Embryonic facial prominence (tissue), 1 donor: ENCODE measurements at regions not wholly inside any gene's neighbourhood (a gene's known extent, or its start where the extent isn't known, plus 50 kb on each side); places are given as distances from the start of the nearest gene placed in this dataset.

Source experiments
- DNase-seq: peaks from one replicate; pipeline ENCODE4 v3.0.0-alpha.2; 2016; ENCODE audit errors: extremely low spot score

GRCh38 chr13:107576430-107576829 lies 638.9 kb downstream of the LIG4 start:
- no peak for DNase-seq

GRCh38 chr13:107574517-107575210 lies 640.7 kb downstream of the LIG4 start:
- no peak for DNase-seq

GRCh38 chr13:107573184-107573583 lies 642.2 kb downstream of the LIG4 start:
- DNase-seq, result no peak

GRCh38 chr13:107572156-107572555 lies 643.2 kb downstream of the LIG4 start:
- DNase-seq, result no peak

GRCh38 chr13:107568181-107568580 lies 647.2 kb downstream of the LIG4 start:
- DNase-seq, result no peak

DNA sequence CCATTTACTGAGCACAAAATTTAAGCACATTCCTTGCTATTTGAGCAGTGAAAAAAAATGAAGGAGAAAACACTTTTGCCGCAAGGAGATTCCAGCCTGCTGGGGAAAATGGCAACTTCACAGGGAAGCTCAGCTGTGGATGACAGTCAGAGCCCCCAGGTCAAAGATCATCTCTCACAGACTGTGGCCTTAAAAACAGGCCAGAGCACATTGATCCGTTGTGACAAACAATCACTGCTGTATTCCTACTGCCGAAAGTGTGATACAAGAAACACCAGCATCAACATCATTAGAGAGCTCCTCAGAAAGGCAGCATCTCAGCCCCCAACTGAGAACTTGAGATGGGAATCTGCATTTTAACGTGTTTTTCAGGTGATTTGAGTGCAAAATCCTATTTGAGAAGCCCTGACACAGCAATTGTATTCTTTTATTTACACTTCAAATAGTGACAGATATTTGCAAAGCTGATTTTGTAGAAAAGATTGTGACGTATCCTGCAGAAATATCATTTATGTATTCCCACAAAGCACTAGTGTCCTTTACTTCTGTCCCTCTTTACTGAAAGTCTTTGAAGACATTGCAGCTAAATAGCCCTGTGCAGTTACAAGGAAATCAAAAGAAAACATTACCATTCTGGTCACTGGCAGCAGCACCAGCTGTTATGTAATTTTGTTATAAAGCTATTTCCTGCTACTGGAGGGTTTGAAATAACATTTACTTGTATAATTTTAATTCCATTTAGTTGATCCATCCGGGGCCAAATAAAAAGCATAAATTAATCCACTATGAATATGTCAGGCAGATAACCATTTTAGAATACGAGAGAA lies 652.0 kb downstream of the LIG4 start:
- DNase-seq, result no peak

GRCh38 chr13:107562203-107562602 lies 653.1 kb downstream of the LIG4 start:
- DNase-seq, result no peak

GRCh38 chr13:107554460-107554859 lies 660.9 kb downstream of the LIG4 start:
- no peak for DNase-seq

DNA sequence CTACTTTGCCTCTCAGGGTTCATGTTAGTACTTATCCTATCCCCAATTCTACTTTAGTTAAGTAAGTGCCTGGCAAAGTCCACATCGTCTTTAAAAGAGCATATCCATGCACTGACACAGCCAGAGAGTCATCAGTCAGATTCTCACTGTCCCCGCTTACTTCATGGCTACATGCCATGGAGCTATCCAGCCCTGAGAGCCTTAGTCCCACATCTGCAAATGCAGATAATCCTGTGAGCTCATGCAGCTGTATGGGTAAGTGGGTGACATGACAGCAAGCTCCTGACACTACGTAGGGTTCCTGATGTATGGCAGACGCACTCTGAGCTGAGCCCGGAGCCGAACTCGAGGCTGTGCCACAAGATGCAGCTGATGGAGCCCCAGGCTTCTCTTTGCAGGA lies 661.5 kb downstream of the LIG4 start:
- no peak for DNase-seq

- no peak for DNase-seq
Observed at GRCh38 chr13:107551521-107551920, 663.8 kb downstream of the LIG4 start.

GRCh38 chr13:107548338-107548737 lies 667.0 kb downstream of the LIG4 start:
- no peak for DNase-seq

DNA sequence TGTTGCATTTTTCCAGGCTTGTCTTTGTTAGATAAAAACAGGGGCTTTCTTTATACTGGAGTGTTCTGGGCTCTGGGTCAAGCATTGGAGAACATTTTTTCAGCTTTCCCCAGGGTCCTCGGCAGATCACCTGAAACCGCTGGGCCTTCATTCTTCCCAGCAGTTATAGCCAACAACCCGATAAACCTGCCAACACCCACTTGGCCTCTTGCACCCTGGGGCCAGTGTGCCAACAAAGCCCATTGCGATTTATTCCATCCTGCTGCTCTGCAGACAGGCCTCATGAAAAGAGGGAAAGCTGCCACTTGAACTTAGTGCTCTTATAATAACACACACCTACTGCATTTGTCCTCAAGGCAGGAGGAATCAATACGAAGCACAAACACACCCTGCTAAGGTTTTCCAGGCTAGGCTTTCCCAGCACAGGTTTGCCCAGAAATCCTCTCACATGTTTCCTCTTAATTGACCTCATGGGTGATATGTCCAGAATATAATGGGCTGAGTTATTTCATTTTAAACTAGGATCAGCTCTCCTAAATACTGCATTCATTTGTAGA lies 669.3 kb downstream of the LIG4 start:
- no peak for DNase-seq

- DNase-seq, result no peak
Observed at GRCh38 chr13:107534548-107534947, 680.8 kb downstream of the LIG4 start.

GRCh38 chr13:107531816-107532215 lies 683.5 kb downstream of the LIG4 start:
- no peak for DNase-seq

DNA sequence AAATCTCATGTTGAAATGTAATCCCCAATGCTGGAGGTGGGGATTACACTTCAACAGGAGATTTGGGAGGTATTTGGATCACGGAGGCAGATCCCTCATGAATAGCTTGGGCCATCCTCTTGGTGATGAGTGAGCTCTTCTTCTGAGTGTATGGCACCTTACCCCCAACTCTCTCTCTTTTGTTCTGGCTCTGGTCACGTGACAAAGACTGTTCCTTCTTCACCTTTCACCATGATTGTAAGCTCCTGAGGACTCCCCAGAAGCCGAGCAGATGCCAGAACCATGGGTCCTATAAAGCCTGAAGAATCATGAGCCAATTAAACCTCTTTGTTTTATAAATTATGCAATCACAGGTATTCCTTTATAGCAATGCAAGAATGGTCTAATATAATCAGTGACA lies 684.2 kb downstream of the LIG4 start:
- no peak for DNase-seq

DNA sequence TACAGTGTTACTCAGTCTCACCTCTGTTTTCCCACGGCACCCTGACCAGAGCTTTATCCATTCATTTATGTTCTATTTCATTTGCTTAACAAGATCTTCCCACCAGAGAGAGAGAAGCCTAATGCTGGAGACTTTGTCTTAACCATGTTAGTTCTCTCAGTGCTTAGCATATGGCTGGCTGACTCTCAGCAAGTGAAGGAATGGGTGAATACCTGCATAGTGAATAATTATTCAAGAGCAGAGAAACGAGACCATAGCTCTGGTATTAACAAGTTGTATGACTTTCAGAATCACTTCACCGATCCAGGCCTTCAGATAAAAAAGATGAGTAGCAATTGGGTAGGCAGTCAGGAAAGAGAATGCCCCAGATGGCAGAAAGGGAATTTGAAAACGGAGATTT lies 686.3 kb downstream of the LIG4 start:
- no peak for DNase-seq

- DNase-seq, result no peak
Observed at GRCh38 chr13:107518780-107519179, 696.6 kb downstream of the LIG4 start.

DNA sequence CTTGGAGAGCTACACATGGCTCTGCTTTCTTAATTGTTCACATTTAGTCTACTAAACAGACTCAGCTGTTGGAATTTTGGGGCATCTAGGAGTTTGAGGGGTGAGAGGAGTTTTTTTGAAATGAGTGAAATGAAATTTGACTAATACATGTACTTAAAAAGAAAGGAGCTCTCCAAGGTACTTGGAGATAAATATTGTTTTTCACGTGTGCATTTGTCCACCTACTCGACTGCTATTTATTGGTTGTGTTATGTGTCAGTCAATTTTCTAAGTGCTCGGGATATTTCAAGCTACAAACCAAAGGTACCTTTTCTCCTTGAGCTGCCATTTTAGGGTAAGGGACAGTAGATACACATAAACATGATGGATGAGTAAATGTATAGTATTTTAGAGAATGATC lies 697.0 kb downstream of the LIG4 start:
- no peak for DNase-seq

DNA sequence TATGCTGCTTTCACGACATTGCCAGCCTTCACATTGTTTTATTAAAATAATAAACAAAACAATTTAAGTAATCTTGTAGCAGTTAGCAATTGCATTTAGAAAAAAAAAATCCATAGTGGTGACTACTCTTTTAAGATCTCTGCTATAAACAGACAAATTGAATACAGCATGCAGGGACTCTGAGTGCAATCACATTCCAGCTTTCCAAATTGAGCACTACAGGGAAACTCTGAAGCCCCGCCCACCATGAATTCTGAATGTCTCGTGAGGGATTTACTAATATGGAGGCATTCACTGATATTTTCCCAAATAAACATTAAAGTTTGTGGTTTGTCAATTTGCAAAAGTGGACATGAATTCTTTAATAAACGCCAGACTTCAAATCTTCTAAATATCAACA lies 698.8 kb downstream of the LIG4 start:
- DNase-seq, result no peak

DNA sequence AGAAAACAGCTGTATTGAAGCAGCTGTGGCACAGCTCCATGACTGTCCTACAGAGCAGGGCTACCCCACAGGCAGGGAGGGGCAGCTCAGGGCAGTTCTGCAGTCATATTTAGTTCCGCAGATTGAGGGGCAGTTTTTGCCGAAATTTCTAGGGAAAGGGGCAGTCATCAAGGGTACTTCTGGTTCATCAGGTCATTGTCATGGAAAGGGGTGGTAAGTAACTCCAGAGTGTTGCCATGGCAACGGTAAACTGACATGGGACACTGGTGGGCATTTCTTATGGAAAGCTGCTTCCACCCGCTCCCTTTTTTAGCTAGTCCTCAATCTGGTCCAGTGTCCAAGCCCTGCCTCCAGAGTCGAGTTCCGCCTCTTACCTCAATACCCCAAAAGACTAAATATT lies 702.8 kb downstream of the LIG4 start:
- no peak for DNase-seq

DNA sequence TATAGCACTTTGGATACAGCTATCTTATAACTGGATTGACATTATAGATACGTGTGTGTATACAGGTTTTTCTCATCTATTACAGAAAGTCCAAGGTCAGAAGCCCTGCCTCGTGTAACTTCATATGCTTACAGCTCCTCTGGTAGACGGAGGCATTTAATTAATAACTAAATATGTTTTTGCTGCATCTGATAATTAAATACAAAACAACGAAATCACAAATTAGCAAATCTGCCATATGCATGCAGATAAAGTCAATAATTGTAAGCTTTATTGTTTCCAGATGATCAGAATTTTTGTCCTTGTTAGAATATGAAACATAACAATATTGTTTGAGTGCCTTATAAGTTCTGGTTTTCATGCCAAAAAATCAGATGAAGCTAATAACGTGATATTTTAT lies 717.7 kb downstream of the LIG4 start:
- DNase-seq, result no peak

GRCh38 chr13:107493266-107493665 lies 722.1 kb downstream of the LIG4 start:
- DNase-seq, result no peak

GRCh38 chr13:107482688-107483087 lies 732.6 kb downstream of the LIG4 start:
- no peak for DNase-seq
